Suprapubic skin (tissue), 4 donors: ENCODE measurements at regions not wholly inside any gene's neighbourhood (a gene's known extent, or its start where the extent isn't known, plus 50 kb on each side); places are given as distances from the start of the nearest gene placed in this dataset.
"Not testable (repeated sequence)": the region's sequence is repeated elsewhere in the genome, so short reads cannot be mapped to it uniquely, and the experiment has no call there.

Source experiments
- CTCF ChIP-seq, 2 donors: fragments of 200-600 bp in 1 of 2; fragments of 450-650 bp in 1 of 2; sonication (generic) in 1 of 2; IDR thresholded peaks; one replicate each; pipeline ENCODE4 v1.5.1; 2016 to 2019; ENCODE audit warnings: antibody characterized with exemption in 2 of 2, mild to moderate bottlenecking in 1 of 2, moderate library complexity in 1 of 2
- EP300 ChIP-seq: sonication (generic); formaldehyde crosslinking; IDR thresholded peaks from one replicate; pipeline ENCODE4 v1.6.1; 2017; ENCODE audit warnings: antibody characterized with exemption
- POLR2A ChIP-seq, 2 donors: fragments of 450-650 bp; IDR thresholded peaks; one replicate each; pipeline ENCODE4 v1.6.1; 2017; ENCODE audit warnings: antibody characterized with exemption in 2 of 2, mild to moderate bottlenecking in 2 of 2, moderate library complexity in 2 of 2
- POLR2AphosphoS5 ChIP-seq, 3 donors: sonication (generic); formaldehyde crosslinking; IDR thresholded peaks; one replicate each; pipeline ENCODE4 v1.6.1; 2017; ENCODE audit warnings: antibody characterized with exemption in 3 of 3

DNA sequence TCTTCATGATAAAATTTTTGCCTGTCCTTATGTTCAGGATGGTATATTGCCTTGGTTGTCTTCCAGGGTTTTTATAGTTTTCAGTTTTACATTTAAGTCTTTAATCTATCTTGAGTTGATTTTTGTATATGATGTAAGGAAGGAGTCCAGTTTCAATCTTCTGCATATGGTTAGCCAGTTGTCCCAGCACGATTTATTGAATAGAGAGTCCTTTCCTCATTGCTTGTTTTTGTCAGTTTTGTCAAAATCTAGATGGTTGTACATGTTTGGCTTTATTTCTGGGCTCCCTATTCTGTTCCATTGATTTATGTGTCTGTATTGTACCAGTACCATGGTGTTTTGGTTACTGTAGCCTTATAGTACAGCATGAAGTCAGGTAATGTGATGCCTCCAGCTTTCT lies 91.6 kb upstream of the FAM98A start:
- TF ChIP-seq CTCF (IDR thresholded peaks at IDR 0.05); POLR2A (IDR thresholded peaks at IDR 0.05); POLR2AphosphoS5 (IDR thresholded peaks at IDR 0.05); EP300: not testable (repeated sequence)
